ENCODE measurements at regions not wholly inside any gene's neighbourhood (a gene's known extent, or its start where the extent isn't known, plus 50 kb on each side); places are given as distances from the start of the nearest gene placed in this dataset.

GRCh38 chr11:45593992-45594391, 71.4 kb downstream of the CHST1 start:
- TF ChIP-seq CTCF (IDR thresholded peaks at IDR 0.05) (no peak), POLR2A (IDR thresholded peaks at IDR 0.05) (no peak)

Data from gastroesophageal sphincter (tissue), 3 donors.